GM04503 (cell line): ENCODE measurements at regions not wholly inside any gene's neighbourhood (a gene's known extent, or its start where the extent isn't known, plus 50 kb on each side); places are given as distances from the start of the nearest gene placed in this dataset.

Source experiments
- DNase-seq: peaks from one replicate; pipeline ENCODE4 v3.0.0-alpha.2; 2012; ENCODE audit warnings: low read depth

DNA sequence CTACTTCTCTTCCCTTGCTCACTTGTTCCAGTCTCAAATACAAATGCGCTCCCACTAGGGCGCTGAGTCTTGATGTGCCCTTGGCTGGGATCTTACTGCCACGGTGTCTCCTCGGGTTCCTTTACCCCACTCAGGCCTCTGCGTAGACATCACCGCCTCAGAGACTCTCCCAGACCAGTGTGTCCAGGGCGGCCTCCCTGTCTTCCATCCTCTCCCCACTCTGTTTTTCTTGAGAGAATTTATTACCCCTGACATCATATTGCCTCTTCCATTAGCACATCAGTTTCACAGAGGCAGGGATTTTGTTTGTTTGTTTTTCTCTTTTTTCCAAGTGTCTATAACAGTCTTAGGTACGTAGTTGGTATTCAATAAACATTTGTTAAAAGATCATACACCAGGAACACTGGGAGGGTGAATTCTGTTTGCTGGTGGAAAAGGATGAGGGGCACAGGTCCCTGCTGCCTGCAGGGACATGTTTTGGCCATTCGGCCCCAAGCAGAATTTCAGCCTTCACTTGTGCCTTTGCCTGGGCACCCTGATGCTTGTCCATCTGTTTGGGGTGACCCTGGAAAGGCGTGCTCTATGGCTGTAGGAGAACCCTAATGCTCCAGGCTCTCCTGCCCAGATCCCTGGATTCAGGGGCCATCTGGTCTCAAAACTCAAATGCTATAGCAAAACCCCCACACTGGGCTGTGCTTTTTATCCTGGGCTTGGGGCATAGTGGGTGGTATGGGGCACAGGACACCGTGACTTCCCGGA is 55.0 kb downstream of the RPL37A start:
- no peak for DNase-seq

DNA sequence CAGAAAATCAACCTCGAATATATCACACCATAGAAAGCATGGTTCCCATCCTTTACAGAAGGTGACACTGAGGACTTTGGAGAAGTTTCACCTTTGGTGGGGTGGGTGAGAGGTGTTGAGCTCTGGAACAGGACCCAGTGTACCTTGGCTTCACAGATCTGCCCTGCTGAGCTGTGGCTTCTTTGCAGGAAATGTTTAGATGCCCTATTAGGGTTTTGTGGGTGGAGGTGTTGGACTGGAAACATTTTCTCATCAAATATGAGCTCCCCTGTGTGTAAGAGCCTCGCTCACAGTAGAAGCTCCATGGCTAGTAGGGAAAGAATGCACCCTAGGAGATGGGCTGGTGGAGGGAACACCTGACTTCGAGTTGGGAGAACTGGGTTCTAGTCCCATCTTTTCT is 55.6 kb downstream of the RPL37A start:
- no peak for DNase-seq

DNA sequence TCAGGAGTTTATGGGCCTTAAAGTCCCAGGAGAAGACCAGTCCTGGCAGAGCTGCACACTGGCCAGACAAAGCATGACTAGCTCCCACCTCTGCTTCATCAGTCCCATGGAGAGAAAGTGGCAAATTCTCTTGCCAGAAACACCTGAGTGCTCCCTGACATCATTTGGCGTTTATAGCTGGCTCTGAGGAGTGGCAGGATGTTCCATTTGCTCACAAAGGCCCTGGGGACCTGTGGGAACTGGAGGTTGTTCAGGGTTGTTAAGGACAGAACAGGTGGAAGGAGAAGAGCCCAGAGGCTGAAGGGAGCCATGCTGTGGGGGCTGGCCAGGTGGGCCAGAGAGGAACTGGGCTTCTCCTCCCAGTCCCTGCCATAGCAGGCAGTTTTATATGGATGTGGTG is 56.1 kb downstream of the RPL37A start:
- DNase-seq, result no peak

DNA sequence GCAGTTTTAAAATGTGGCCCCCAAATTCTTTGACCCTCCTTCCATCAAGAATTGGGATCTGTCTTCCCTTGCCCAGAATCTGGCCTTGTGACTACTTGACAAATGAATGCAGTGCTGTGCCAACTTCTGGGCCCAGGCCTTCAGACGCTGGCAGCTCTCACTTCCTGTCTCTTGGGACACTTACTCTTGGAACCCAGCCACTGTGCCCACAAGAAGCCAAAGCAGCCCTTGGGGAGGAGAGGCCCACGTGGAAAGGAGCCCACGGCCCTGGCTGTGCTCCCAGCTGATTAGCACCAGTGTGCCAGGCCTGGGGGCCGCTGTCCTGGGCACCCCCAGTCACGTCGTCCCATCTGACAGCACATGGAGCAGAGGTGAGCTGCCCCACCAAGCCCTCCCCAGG is 56.6 kb downstream of the RPL37A start:
- peak; percentile 43 for DNase-seq

DNA sequence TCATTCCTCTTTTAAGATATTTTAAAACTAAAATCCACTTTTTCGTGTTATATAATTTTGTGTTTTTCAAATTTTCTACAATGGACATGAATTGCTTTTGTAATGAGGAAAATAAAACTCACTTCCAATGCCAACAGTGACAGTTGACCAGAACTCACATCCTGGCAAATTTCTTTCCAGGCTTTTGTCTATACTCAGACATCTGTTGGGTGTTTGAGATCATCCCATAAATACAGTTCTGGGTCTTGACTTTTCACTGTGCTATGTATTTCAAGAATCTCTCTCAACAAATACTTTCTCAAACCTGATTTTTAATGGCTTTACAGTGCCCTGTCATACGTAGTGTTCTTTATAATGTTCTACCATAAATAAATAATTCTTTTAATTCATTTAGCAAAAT is 57.6 kb downstream of the RPL37A start:
- no peak for DNase-seq

DNA sequence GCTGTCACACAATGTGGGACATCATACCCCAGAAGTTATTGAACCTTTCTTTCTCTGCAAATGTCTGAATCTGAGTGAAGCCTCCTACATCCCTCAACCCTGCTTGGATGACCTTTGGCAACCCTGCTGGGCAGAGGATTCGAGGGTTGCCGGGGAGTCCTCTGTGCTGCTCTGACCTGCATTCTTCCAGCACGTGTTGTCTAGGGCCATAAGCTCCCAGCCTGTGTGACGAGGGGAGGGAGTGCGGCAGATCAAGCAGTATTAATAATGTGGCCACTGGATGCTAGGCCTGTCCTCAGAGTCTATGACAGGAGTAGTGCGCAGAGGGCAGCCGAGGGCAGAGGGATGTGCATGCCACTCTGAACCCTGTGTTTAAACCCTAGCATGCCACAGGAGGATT is 58.8 kb downstream of the RPL37A start:
- DNase-seq, result no peak

DNA sequence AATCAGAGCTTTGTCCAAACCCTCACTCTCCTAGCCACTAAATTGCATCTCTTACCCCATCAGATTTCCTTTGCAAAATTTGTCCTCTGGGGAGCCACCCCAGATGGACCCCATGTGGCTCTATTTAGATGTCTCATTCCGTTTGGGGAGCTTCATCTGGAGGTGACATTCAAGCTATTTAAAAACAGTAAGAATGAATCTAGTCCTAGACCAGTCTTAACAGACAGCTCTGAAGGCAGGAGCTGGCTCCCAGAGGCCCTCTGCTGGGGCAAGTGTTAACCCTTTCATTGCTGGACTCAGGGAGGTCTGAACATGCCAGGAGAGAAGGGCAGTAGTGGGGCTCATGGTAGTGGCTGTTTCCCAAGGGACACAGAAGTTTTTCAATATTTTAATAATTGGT is 59.2 kb downstream of the RPL37A start:
- DNase-seq, result no peak

DNA sequence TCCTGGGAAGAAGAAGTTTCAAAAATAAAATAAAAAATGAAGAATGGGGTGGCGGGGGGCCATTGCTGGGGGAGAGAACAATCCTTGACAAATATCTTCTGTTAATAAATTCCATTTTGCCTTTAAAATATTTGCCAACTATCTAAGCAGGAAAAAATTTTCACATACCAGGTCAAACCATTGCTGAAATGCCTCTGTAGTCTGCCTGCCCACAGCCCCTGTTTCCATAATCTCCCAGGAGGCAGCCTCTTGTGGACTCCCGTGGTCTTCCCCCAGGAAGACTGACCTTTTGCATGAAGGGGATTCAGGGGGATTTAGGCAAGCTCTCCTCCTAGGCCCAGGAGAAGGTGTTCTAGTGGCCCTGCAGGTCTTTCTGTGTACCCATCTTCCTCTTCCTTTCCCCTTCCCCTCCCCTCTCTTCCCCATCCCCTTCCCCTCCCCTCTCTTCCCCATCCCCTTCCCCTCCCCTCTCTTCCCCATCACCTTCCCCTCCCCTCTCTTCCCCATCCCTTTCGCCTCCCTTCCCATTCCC is 61.0 kb downstream of the RPL37A start:
- DNase-seq, result peak; percentile 24

DNA sequence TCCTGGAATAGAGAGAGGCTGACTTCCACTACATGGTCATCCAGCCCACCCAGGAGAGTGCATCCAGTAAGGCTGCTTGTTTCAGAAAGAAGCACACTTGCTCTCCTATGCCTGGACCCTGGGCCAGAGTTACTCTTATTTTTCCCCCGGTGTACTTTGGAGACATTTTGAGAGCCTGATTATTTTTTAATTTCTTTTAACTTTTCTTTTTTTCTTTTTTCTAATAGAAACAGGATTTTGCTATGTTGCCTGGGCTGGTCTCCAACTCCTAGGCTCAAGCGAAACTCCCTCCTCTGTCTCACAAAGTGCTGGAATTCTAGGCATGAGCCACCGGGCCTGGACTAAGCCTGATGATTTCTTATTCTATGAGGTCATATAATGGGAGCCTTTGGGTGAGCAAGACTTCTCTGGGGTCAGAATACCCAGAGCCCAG is 62.2 kb downstream of the RPL37A start:
- peak; percentile 77 for DNase-seq

DNA sequence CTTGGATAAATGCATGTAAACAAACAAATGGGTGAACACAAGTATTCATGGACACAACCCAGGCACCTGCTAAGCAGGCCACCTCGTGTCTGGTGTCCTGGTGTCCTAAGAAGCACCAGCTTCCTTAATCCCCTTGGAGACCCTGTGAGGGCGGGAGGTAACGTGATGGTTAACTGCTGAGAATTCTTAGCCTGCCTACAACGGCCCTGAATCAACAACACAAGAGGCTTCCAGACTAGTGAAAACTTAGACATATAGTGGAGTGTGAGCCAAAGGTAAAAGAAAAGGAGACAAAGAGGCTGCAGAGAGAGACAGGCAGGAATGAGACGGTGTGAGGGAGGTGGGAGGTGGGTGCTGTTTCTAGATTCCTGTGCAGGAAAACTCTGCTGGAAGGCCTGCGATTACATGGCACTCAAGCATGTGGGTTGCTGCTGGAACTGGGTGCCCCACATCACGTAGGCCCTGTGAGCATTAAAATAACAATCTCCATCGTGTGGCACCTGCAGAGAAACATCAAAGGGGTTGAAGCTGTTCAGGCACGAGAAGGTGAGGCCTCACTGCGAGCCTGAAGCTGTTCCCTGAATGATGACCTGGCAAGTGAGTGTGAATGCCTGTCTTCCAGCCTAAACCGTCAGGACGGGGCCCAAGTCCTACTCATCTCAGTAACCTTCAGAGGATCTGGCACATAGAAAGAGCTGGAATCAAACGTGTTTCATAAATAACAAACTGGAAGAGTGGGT is 64.2 kb downstream of the RPL37A start:
- no peak for DNase-seq

DNA sequence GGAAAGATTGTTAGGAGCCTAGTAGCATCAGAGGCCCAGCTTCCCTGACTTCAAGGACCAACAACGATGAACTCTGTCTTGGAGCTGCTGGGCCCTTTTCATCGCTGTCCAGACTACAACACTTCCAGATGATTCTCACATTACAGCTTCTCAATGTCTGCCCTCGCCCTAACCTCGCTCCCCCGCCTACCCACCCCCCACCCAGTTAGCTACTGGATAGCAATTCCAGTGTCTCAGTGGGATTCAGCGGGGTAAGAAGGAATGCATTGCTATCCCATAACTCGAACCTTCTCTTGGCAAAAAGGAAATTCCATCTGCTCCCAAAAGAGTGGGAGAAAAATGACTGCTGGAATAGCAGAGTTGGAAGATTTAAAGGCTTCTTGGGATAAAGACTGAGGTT is 65.0 kb downstream of the RPL37A start:
- no peak for DNase-seq

DNA sequence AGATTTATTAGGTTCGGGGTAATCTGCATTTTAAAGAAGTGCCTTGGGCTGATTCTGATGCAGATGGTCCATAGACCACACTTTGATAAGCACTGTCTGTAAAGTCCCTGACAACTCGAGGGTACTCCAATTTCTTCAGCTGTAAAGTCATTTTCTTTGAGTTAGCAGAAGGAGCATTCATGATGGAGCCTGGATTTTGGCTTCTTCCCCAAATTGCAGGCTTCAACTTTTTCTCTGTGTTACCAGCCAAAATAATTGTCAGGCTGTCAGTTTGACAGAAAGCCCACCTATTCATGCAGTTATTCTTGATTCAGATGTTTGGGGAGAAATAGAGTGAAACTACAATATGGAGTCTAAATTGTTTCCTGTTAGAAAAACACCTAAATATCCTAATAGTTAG is 66.0 kb downstream of the RPL37A start:
- DNase-seq, result no peak

DNA sequence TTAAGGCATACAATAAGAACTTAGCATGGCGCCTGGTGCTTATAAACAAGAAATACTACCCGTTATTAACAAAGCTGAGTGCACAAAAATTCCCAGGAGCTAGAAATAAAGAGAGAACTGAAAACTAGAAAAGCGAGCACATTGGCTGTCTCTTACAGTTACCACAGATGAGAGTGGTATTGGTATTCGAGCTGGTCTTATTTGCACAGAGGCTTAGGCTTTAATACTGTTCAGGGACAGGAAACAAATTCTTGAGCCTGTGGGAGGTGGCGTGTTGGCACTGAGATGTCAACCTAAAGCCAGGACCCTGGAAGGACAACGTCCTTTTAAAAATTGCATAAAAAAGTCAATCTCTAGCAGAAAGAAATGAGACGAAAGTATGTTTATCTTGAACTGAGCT is 67.3 kb upstream of the IGFBP2 start:
- no peak for DNase-seq

DNA sequence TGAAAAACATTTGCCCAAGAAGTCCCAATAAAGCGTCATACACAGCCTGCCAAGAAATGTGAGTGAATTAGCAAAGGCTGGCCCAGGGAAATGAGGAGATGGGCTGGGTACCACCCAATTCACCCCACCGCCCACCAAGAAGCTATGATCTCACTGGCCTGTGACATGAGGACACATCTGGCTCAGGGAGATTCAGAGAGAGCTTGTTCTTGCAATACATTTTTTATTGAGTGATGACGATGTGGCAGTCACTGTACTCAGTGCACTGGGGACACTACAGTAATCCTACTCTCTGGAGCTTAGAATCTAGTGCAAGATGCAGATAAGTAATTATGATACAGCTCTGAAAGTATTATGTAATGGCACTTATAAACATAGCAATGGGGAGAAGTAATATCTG is 64.6 kb upstream of the IGFBP2 start:
- no peak for DNase-seq

DNA sequence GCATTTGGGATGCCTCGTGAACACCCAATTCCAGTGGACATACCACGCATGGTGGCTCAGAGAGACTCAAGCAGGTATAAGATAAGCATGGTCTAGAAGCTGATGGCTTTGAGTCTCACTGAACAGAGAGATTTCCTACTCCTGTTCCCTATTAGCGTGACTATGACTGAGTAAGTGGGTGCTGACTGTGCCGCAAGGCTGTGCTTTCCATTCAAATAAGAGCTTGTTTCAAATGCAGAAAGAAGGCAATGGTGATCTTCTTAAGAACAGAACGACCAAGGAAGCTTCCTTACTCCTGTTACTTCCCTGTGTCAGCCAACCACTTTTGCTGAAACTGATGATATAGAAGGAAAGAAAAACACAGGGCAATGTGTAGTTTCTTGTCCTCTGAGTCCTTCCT is 63.5 kb upstream of the IGFBP2 start:
- DNase-seq, result no peak

DNA sequence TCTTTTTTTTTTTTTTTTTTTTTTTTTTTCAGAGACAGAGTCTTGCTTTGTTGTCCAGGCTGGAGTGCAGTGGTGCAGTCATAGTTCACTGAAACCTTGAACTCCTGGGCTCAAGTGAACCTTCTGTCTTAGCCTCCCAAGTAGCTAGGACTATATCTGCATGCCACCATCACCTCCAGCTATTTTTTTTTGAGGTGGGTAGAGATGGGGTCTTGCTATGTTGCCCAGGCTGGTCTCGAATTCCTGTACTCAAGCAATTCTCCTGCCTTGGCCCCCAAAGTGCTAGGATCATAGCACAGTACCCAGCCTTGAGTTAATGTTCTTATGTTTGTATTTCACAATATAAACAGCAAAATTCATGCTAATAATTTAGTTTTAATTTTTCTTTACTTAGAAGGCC is 62.9 kb upstream of the IGFBP2 start:
- no peak for DNase-seq

DNA sequence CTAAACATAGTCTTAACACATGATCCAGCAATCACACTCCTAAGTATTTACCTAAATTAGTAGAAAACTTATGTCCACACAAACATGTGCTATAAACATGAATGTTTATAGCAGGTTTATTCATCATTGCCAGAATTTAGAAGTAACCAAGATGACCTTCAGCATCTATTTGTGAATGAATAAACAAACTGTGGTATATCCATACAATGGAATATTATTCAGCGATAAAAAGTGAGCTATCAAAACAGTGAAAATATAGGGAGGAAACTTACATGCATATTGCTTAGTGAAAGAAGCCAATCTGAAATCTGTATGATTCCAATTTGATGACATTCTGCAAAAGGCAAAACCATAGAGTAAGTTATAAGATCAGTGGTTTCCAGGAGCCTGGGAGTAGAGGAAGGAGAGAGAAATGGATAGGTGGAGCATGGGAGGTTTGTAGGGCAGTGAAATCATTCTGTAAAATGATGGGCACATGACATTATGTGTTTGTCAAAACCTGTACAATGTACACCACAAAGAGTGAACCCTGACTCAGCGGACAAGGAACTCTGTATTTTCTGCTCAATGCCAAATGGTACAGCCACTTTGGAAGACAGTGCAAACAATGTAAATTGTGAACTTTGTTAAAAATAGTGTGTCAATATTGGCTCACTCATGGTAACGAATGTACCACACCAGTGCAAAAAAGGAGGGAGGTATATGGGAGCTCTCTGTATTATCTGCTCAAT is 61.9 kb upstream of the IGFBP2 start:
- no peak for DNase-seq

DNA sequence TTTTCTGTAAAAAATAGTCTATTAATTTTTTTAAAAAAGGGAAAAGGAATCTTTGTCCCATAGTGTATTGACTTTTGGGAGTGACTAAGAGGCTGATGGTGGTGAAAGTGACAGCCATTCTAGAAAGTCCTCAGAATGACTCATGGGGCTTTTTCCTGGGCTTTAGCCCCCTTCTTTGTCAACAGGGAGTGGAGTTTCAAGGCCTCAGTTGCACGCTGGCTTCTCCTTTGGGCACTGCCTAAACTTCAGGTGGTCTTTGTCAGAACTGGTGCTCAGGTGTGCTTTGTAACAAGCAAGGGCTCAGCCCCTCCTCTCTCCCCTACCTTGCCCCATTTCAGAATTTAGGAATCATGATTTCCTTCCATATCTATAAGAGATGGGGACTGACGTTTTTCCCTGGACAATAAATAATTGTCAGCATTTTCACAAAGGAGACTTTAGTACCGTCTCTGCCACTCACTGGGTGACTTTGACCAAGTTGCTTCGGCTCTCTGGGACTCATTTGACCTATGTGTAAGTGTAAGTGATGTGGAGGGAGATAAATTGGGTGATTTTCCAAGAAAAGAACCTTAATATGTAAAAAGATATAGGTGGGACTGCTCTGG is 61.2 kb upstream of the IGFBP2 start:
- DNase-seq, result no peak

DNA sequence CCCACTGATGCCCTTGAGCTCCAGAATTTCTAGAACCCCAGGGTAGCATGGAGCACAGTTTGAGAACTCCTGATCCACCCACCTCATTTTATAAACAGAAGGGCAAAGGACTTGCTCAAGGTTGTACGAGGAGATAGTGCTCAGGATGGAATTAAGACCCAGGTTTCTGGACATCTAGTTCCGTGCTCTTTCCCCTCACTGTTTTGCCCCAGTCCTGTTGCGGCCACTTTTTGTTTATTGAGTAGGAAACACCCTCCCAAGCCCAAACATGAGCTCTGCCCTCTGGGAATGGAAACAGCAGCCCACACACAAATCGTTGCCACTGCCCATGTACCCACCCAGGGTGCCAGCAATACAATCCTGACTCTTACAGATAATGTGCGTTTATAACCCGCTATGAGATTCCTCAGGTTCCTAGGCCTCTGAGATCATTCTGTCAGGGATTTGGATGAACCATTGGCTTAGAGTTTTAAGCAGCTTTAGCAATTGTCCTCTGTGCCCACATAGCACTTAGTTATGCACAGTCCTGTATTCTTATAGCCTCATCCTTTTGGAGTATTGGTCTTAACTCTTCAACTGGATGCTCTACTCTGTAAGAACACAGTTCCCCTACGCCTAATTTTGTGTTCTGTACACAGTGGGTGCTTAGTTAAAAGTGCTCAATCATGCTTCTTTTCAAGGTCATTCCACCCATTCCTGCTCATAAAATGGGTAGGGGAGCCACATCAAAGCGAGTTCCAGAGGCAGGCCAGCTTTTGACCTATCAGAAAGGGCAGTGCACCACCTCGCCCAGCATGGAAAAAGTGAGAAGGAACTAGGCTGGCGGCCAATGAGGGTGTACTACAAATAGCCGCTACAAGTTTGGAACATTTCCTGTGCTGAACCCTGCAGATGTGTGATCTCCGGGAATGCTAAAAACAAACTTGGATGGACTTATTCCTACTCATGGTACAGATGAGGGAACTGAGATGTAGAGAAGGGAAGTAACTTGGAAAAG is 60.3 kb upstream of the IGFBP2 start:
- DNase-seq, result peak; percentile 62

DNA sequence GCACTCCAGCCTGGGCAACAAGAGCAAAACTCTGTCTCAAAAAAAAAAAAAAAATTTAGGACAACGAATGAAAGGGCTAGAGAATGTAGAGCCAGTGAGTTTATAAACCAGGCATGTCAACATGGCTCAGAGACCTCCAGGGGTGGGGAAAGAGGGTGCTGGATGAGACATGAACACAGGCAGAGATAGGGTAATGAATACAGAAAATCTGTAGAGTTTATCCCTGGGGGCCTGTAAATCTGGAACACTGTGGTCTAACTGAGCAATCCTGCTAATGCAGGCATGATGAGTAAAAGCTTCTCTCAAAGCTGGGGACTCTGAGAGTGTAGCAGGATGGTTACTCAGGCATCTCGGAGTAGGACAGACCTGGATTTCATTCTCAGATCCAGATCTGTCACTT is 59.2 kb upstream of the IGFBP2 start:
- peak; percentile 92 for DNase-seq

DNA sequence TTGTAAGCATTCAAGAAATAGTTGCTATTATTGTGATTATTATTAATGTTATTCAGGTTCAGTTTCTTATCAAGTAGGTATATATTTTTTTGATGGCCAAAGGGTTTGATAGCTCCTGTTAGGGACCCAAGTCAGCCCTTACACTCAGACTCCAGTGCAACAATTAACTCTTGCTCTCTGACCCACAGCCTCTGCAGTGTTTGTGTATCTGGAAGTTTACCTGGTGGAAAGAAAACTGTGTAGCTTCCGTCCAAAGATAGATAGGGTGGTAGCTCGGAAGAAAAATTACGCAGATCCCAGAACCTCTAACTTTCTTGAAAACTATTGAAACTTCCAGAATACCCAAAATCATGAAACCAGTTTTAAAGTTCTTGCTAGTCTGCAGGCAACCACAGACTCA is 58.6 kb upstream of the IGFBP2 start:
- DNase-seq, result no peak
